SK-N-MC (cell line): ENCODE measurements at regions not wholly inside any gene's neighbourhood (a gene's known extent, or its start where the extent isn't known, plus 50 kb on each side); places are given as distances from the start of the nearest gene placed in this dataset.

Experiments
- EZH2 ChIP-seq: fragments of 200-600 bp; sonication (generic); IDR thresholded peaks from one replicate; pipeline ENCODE4 v1.6.1; 2017; ENCODE audit warnings: antibody characterized with exemption
- FOXP2 ChIP-seq: optimal IDR thresholded peaks from 2 replicates; pipeline ENCODE3; 2011; ENCODE audit warnings: mild to moderate bottlenecking, moderate library complexity; ENCODE audit not compliant: insufficient read depth; ENCODE audit errors: extremely low read length, control extremely low read depth
- POLR2AphosphoS5 ChIP-seq: IDR thresholded peaks from 2 replicates; pipeline ENCODE4 v1.6.1; 2012; ENCODE audit warnings: mild to moderate bottlenecking, low read depth, low read length, borderline replicate concordance

DNA sequence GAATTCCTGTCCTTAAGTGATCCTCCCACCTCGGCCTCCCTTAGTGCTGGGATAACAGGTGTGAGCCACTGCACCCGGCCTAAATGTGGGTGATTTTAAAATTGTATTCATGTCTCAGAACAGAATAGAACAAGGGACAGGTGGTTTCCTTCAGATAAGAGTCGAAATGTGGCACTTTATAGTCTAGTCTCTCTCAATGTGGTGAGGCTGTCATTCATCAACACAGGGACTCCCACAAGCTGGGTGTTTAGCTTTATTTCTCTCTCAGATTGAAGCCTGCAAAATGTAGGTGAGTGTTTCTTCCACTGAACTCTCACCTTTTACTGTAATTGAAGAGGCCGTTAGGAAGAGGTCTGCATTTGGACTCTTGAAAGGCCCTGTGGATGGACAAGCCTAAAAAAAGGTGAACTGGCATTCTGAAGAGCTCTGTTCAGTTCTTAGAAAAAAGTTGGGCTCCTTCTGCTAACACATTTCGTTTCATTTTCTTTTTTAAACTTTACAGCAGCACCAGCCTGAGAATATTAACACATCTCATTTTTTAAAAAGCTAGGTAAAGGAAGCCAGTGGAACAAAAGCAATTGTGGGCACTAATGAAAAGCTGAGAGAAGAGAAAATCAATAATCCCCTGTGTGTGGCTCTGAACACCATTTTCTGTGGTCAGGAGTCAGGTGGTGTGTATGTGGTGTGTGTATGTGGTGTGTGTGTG lies 126.2 kb upstream of the SLC28A3 start:
- TF ChIP-seq EZH2 (no peak), POLR2AphosphoS5 (no peak), FOXP2 (no peak)
